GM13976 (cell line): ENCODE measurements at regions not wholly inside any gene's neighbourhood (a gene's known extent, or its start where the extent isn't known, plus 50 kb on each side); places are given as distances from the start of the nearest gene placed in this dataset.
"Not testable (repeated sequence)": the region's sequence is repeated elsewhere in the genome, so short reads cannot be mapped to it uniquely, and the experiment has no call there.

Experiments
- DNase-seq: peaks from one replicate; pipeline ENCODE4 v3.0.0; 2012; ENCODE audit warnings: low spot score
- in situ Hi-C: fragments of 300-500 bp; cut with MboI; formaldehyde crosslinking; loops from one replicate; pipeline ENCODE4 v1.12.0; 2022; ENCODE audit warnings: low sequenced_read_pairs, mixed read lengths, inconsistent platforms; ENCODE audit not compliant: unreplicated experiment
- TF ChIP-seq, protein P1 (sequence below): IDR thresholded peaks from 2 replicates; pipeline ENCODE4 v1.5.1; 2012; ENCODE audit warnings: borderline replicate concordance, mild to moderate bottlenecking; ENCODE audit not compliant: insufficient read depth; ENCODE audit errors: extremely low read depth, missing control alignments, control extremely low read depth

GRCh38 chr7:136123352-136123751 is 146.2 kb upstream of the MTPN start:
- in situ Hi-C loops: loop anchor here (25.0 kb wide), 1 partner anchor 564 kb away; no protein-coding TSS in a partner anchor
- TF ChIP-seq, protein P1, sequence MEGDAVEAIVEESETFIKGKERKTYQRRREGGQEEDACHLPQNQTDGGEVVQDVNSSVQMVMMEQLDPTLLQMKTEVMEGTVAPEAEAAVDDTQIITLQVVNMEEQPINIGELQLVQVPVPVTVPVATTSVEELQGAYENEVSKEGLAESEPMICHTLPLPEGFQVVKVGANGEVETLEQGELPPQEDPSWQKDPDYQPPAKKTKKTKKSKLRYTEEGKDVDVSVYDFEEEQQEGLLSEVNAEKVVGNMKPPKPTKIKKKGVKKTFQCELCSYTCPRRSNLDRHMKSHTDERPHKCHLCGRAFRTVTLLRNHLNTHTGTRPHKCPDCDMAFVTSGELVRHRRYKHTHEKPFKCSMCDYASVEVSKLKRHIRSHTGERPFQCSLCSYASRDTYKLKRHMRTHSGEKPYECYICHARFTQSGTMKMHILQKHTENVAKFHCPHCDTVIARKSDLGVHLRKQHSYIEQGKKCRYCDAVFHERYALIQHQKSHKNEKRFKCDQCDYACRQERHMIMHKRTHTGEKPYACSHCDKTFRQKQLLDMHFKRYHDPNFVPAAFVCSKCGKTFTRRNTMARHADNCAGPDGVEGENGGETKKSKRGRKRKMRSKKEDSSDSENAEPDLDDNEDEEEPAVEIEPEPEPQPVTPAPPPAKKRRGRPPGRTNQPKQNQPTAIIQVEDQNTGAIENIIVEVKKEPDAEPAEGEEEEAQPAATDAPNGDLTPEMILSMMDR: no peak

DNA sequence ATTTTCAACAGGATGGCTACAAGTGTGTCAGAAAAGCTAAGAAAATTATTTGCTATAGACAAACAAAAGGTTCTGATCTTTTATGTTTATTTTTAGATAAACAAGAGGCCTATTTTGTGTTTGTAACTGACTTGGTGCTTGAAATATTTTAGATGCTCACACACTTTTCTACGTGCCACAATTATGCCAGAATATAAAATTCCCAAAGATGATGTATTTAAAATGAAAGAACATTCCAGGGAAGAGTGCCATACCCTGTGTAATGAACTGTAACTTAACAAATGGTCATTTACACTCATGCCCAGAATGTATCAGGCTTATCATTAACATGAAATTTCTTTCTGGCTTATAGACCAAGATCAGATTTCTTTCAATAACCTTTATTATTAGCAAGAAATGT is 144.9 kb upstream of the MTPN start:
- TF ChIP-seq, protein P1: no peak
- in situ Hi-C loops: loop anchor here (25.0 kb wide), 1 partner anchor 565 kb away; no protein-coding TSS in a partner anchor
- DNase-seq: no peak

More at GRCh38 chr7:136123352-136123751, 146.2 kb upstream of the MTPN start:
- DNase-seq: no peak

GRCh38 chr7:136117539-136117938 is 140.4 kb upstream of the MTPN start:
- TF ChIP-seq, protein P1: no peak
- DNase-seq: no peak
- in situ Hi-C loops: loop anchor here (25.0 kb wide), 1 partner anchor 570 kb away; no protein-coding TSS in a partner anchor

GRCh38 chr7:136116186-136116585 is 139.0 kb upstream of the MTPN start:
- in situ Hi-C loops: loop anchor here (25.0 kb wide), 1 partner anchor 571 kb away; no protein-coding TSS in a partner anchor
- TF ChIP-seq, protein P1: no peak
- no peak for DNase-seq

DNA sequence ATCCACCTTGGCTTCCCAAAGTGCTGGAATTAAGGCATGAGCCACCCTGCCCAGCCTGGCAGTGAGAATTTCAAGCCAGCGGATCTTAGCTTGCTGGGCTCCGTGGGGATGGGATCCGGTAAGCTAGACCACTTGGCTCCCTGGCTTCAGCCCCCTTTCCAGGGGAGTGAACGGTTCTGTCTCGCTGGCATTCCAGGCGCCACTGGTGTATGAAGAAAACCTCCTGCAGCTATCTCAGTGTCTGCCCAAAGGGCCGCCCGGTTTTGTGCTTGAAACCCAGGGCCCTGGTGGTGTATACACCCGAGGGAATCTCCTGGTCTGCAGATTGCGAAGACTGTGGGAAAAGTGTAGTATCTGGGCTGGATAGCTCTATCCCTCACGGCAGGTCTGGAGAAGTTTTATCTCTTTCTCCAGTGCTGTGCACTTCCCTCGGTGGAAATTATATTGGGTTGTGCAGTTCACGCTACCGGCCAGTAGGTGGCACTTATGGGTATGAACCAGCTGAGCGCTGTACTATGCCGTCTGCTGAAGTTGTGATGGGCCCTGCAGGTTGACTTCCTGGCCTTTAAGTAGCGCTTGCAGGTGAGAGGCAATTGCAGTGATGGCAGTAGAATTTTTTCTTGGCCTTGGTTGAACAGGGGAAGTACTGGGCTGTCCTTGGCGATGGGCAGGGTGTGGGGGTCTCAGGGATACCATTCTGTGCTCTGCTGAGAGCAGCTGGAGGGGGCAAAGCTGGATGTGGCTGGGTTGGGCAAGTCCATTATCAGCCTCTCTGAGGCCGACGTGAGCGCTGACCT is 138.0 kb upstream of the MTPN start:
- DNase-seq: peak; percentile 63
- TF ChIP-seq, protein P1: peak; percentile 72
- in situ Hi-C loops: loop anchor here (25.0 kb wide), 1 partner anchor 572 kb away; no protein-coding TSS in a partner anchor

GRCh38 chr7:136114467-136114866 is 137.3 kb upstream of the MTPN start:
- in situ Hi-C loops: loop anchor here (25.0 kb wide), 1 partner anchor 573 kb away; no protein-coding TSS in a partner anchor
- DNase-seq: not testable (repeated sequence)

- not testable (repeated sequence) for DNase-seq
- in situ Hi-C loops: loop anchor here (25.0 kb wide), 1 partner anchor 578 kb away; no protein-coding TSS in a partner anchor
Measured at GRCh38 chr7:136109037-136109436, 131.9 kb upstream of the MTPN start.
